ENCODE measurements at regions not wholly inside any gene's neighbourhood (a gene's known extent, or its start where the extent isn't known, plus 50 kb on each side); places are given as distances from the start of the nearest gene placed in this dataset.

GRCh38 chr6:56802584-56802983 lies 152.3 kb upstream of the BEND6 start:
- H3K9me3 Mint-ChIP-seq (ENCODE audit: unreplicated experiment) = no peaks in the 10 kb centered on the region
- peak; percentile 74 for DNase-seq (ENCODE audit: low read depth)

GRCh38 chr6:56799989-56800388 lies 154.9 kb upstream of the BEND6 start:
- H3K27me3 Mint-ChIP-seq (ENCODE audit: low read depth, unreplicated experiment) = no peaks in the 10 kb centered on the region
- Histone ChIP-seq H3K36me3 (ENCODE audit: insufficient read depth, low read length) (no peaks in the 10 kb centered on the region), H3K9ac (ENCODE audit: low read length) (no peak overlapping the region), H3K4me1 (ENCODE audit: insufficient read depth, low read length) (peaks cover 45% of the 10 kb centered on the region), H3K27ac (ENCODE audit: low read depth, low read length) (no peak overlapping the region), H3K27me3 (ENCODE audit: insufficient read depth, low read length) (no peaks in the 10 kb centered on the region), H3K9me3 (ENCODE audit: insufficient read depth, low read depth, low read length) (no peaks in the 10 kb centered on the region), H4K20me1 (ENCODE audit: insufficient read depth, low read length) (peaks cover 20% of the 10 kb centered on the region), H3K79me2 (ENCODE audit: insufficient read depth, low read length) (peaks cover 98% of the 10 kb centered on the region), H3K4me2 (ENCODE audit: low read length) (no peak overlapping the region), H2AFZ (ENCODE audit: low read depth, low read length) (no peak overlapping the region), H3K4me3 (ENCODE audit: insufficient read depth, low read depth, low read length) (no peak overlapping the region)
- H3K36me3 Mint-ChIP-seq (ENCODE audit: low read depth, unreplicated experiment) = no peaks in the 10 kb centered on the region
- peak; percentile 32 for FAIRE-seq
- peaks cover 55% of the 10 kb centered on the region for H3K4me1 Mint-ChIP-seq (ENCODE audit: low read depth, unreplicated experiment)
- no peak overlapping the region for H3K4me3 Mint-ChIP-seq (ENCODE audit: unreplicated experiment)
- no peaks in the 10 kb centered on the region for H3K9me3 Mint-ChIP-seq (ENCODE audit: unreplicated experiment)
- no peak for DNase-seq (ENCODE audit: low read depth)
- H3K27ac Mint-ChIP-seq (ENCODE audit: unreplicated experiment) = no peak overlapping the region
- TF ChIP-seq EZH2 (IDR thresholded peaks at IDR 0.05; ENCODE audit: insufficient read depth, low read length) = no peak
- no peak for TF ChIP-seq CTCF (IDR thresholded peaks at IDR 0.05; ENCODE audit: insufficient read depth, low read depth, low read length)

More at GRCh38 chr6:56802584-56802983, 152.3 kb upstream of the BEND6 start:
- TF ChIP-seq EZH2 (IDR thresholded peaks at IDR 0.05; ENCODE audit: insufficient read depth, low read length) (no peak), CTCF (IDR thresholded peaks at IDR 0.05; ENCODE audit: insufficient read depth, low read depth, low read length) (no peak)
- Histone ChIP-seq H3K36me3 (ENCODE audit: insufficient read depth, low read length) (no peaks in the 10 kb centered on the region), H3K27me3 (ENCODE audit: insufficient read depth, low read length) (no peaks in the 10 kb centered on the region), H3K9me3 (ENCODE audit: insufficient read depth, low read depth, low read length) (no peaks in the 10 kb centered on the region), H3K4me2 (ENCODE audit: low read length) (peak overlapping the region; percentile 53), H3K9ac (ENCODE audit: low read length) (peak overlapping the region; percentile 18), H3K4me1 (ENCODE audit: insufficient read depth, low read length) (peaks cover 46% of the 10 kb centered on the region), H4K20me1 (ENCODE audit: insufficient read depth, low read length) (peaks cover 8% of the 10 kb centered on the region), H3K27ac (ENCODE audit: low read depth, low read length) (peak overlapping the region; percentile 89), H3K79me2 (ENCODE audit: insufficient read depth, low read length) (peaks cover 97% of the 10 kb centered on the region), H2AFZ (ENCODE audit: low read depth, low read length) (no peak overlapping the region), H3K4me3 (ENCODE audit: insufficient read depth, low read depth, low read length) (no peak overlapping the region)
- H3K36me3 Mint-ChIP-seq (ENCODE audit: low read depth, unreplicated experiment) = no peaks in the 10 kb centered on the region
- peak overlapping the region; percentile 73 for H3K27ac Mint-ChIP-seq (ENCODE audit: unreplicated experiment)
- peaks cover 60% of the 10 kb centered on the region for H3K4me1 Mint-ChIP-seq (ENCODE audit: low read depth, unreplicated experiment)
- H3K27me3 Mint-ChIP-seq (ENCODE audit: low read depth, unreplicated experiment) = no peaks in the 10 kb centered on the region
- FAIRE-seq = no peak
- no peak overlapping the region for H3K4me3 Mint-ChIP-seq (ENCODE audit: unreplicated experiment)

GRCh38 chr6:56798163-56798562 lies 155.5 kb upstream of the DST start:
- Histone ChIP-seq H4K20me1 (ENCODE audit: insufficient read depth, low read length) (peaks cover 32% of the 10 kb centered on the region), H2AFZ (ENCODE audit: low read depth, low read length) (no peak overlapping the region), H3K4me3 (ENCODE audit: insufficient read depth, low read depth, low read length) (no peak overlapping the region), H3K27me3 (ENCODE audit: insufficient read depth, low read length) (no peaks in the 10 kb centered on the region), H3K36me3 (ENCODE audit: insufficient read depth, low read length) (no peaks in the 10 kb centered on the region), H3K27ac (ENCODE audit: low read depth, low read length) (no peak overlapping the region), H3K9ac (ENCODE audit: low read length) (no peak overlapping the region), H3K9me3 (ENCODE audit: insufficient read depth, low read depth, low read length) (no peaks in the 10 kb centered on the region), H3K4me2 (ENCODE audit: low read length) (no peak overlapping the region), H3K4me1 (ENCODE audit: insufficient read depth, low read length) (peaks cover 32% of the 10 kb centered on the region), H3K79me2 (ENCODE audit: insufficient read depth, low read length) (peaks cover 100% of the 10 kb centered on the region)
- DNase-seq (ENCODE audit: low read depth) (peak; percentile 63), FAIRE-seq (peak; percentile 20)
- Mint-ChIP-seq H3K27me3 (ENCODE audit: low read depth, unreplicated experiment) (no peaks in the 10 kb centered on the region), H3K4me3 (ENCODE audit: unreplicated experiment) (no peak overlapping the region), H3K4me1 (ENCODE audit: low read depth, unreplicated experiment) (peaks cover 52% of the 10 kb centered on the region), H3K27ac (ENCODE audit: unreplicated experiment) (no peak overlapping the region), H3K36me3 (ENCODE audit: low read depth, unreplicated experiment) (no peaks in the 10 kb centered on the region), H3K9me3 (ENCODE audit: unreplicated experiment) (no peaks in the 10 kb centered on the region)
- TF ChIP-seq EZH2 (IDR thresholded peaks at IDR 0.05; ENCODE audit: insufficient read depth, low read length) (no peak), CTCF (IDR thresholded peaks at IDR 0.05; ENCODE audit: insufficient read depth, low read depth, low read length) (no peak)

Measured in astrocyte (in vitro differentiated cells and primary cell).